ENCODE measurements at regions not wholly inside any gene's neighbourhood (a gene's known extent, or its start where the extent isn't known, plus 50 kb on each side); places are given as distances from the start of the nearest gene placed in this dataset.

GRCh38 chr20:11814267-11814666 lies 103.4 kb upstream of the BTBD3 start:
- no peak for TF ChIP-seq CTCF (IDR thresholded peaks at IDR 0.05)
- peak; percentile 27 for ATAC-seq
- intact Hi-C loops (cut with DNase I), result no loop called here

GRCh38 chr20:11820838-11821237 lies 96.9 kb upstream of the BTBD3 start:
- H3K36me3 ChIP-seq, result no peaks in the 10 kb centered on the region
- H3K27ac ChIP-seq, result no peak overlapping the region
- DNase-seq (no peak), ATAC-seq (no peak)
- no peaks in the 10 kb centered on the region for H3K27me3 ChIP-seq
- intact Hi-C loops (cut with DNase I), result no loop called here
- no peak for TF ChIP-seq CTCF (IDR thresholded peaks at IDR 0.05)
- no peak overlapping the region for H3K4me3 ChIP-seq
- no peaks in the 10 kb centered on the region for H3K9me3 ChIP-seq
- no peaks in the 10 kb centered on the region for H3K4me1 ChIP-seq

More at GRCh38 chr20:11814267-11814666, 103.4 kb upstream of the BTBD3 start:
- Histone ChIP-seq H3K4me1 (no peaks in the 10 kb centered on the region), H3K27ac (no peak overlapping the region), H3K4me3 (no peak overlapping the region), H3K36me3 (no peaks in the 10 kb centered on the region), H3K27me3 (no peaks in the 10 kb centered on the region), H3K9me3 (no peaks in the 10 kb centered on the region)
- DNase-seq, result no peak

- Histone ChIP-seq H3K4me3 (no peak overlapping the region), H3K27me3 (no peaks in the 10 kb centered on the region), H3K27ac (no peak overlapping the region), H3K36me3 (no peaks in the 10 kb centered on the region), H3K9me3 (no peaks in the 10 kb centered on the region), H3K4me1 (no peaks in the 10 kb centered on the region)
- intact Hi-C loops (cut with DNase I), result no loop called here
- DNase-seq (no peak), ATAC-seq (no peak)
- no peak for TF ChIP-seq CTCF (IDR thresholded peaks at IDR 0.05)
Observed at GRCh38 chr20:11822540-11822794, 95.2 kb upstream of the BTBD3 start.

- no peak for TF ChIP-seq CTCF (IDR thresholded peaks at IDR 0.05)
- intact Hi-C loops (cut with DNase I), result no loop called here
- DNase-seq, result no peak
- Histone ChIP-seq H3K4me3 (no peak overlapping the region), H3K9me3 (no peaks in the 10 kb centered on the region), H3K27me3 (no peaks in the 10 kb centered on the region), H3K27ac (no peak overlapping the region), H3K4me1 (no peaks in the 10 kb centered on the region), H3K36me3 (no peaks in the 10 kb centered on the region)
- ATAC-seq, result no peak
Observed at GRCh38 chr20:11826334-11826733, 91.4 kb upstream of the BTBD3 start.

GRCh38 chr20:11832397-11832796 lies 85.3 kb upstream of the BTBD3 start:
- no peaks in the 10 kb centered on the region for H3K27me3 ChIP-seq
- intact Hi-C loops (cut with DNase I), result no loop called here
- no peaks in the 10 kb centered on the region for H3K36me3 ChIP-seq
- DNase-seq (no peak), ATAC-seq (no peak)
- H3K9me3 ChIP-seq, result no peaks in the 10 kb centered on the region
- no peaks in the 10 kb centered on the region for H3K4me1 ChIP-seq
- no peak overlapping the region for H3K4me3 ChIP-seq
- no peak for TF ChIP-seq CTCF (IDR thresholded peaks at IDR 0.05)
- no peak overlapping the region for H3K27ac ChIP-seq
